Mesenchymal stem cell (in vitro differentiated cells and primary cell): ENCODE measurements at regions not wholly inside any gene's neighbourhood (a gene's known extent, or its start where the extent isn't known, plus 50 kb on each side); places are given as distances from the start of the nearest gene placed in this dataset.

Experiments used
- DNase-seq: peaks from one replicate; pipeline ENCODE4 v3.0.0-alpha.2; 2013
- H2AFZ ChIP-seq: one replicate; pipeline ENCODE4 v1.6.1; 2013; ENCODE audit warnings: low read depth, mild to moderate bottlenecking, control low read depth, inconsistent platforms, low read length, moderate library complexity
- H2AK5ac ChIP-seq: 2 replicates; pipeline ENCODE4 v1.6.1; 2013; ENCODE audit warnings: low read length, moderate library complexity, mild to moderate bottlenecking, inconsistent platforms; ENCODE audit not compliant: severe bottlenecking
- H2BK120ac ChIP-seq: one replicate; pipeline ENCODE4 v1.6.1; 2013; ENCODE audit warnings: low read depth, mild to moderate bottlenecking, inconsistent platforms, low read length, moderate library complexity
- H2BK12ac ChIP-seq, 2 experiments: one replicate each; pipeline ENCODE4 v1.6.1; 2013; ENCODE audit warnings: inconsistent platforms in 2 of 2, low read length in 2 of 2, mild to moderate bottlenecking in 2 of 2, moderate library complexity in 2 of 2, control low read depth in 1 of 2
- H2BK15ac ChIP-seq: one replicate; pipeline ENCODE4 v1.6.1; 2013; ENCODE audit warnings: mild to moderate bottlenecking, low read depth, inconsistent platforms; ENCODE audit not compliant: poor library complexity, severe bottlenecking
- H2BK5ac ChIP-seq: 2 replicates; pipeline ENCODE4 v1.6.1; 2013; ENCODE audit warnings: low read depth, mild to moderate bottlenecking, low read length, control low read depth, inconsistent platforms; ENCODE audit not compliant: poor library complexity, severe bottlenecking
- H3K14ac ChIP-seq, 2 experiments: one replicate each; pipeline ENCODE4 v1.6.1; 2013; ENCODE audit warnings: inconsistent platforms in 2 of 2, low read length in 2 of 2, control low read depth in 1 of 2, mild to moderate bottlenecking in 1 of 2, moderate library complexity in 1 of 2
- H3K18ac ChIP-seq, 2 experiments: one replicate each; pipeline ENCODE4 v1.6.1; 2013; ENCODE audit warnings: inconsistent platforms in 2 of 2, low read length in 2 of 2, control low read depth in 1 of 2, low read depth in 1 of 2, mild to moderate bottlenecking in 1 of 2
- H3K23ac ChIP-seq, 2 experiments: one replicate each; pipeline ENCODE4 v1.6.1; 2013; ENCODE audit warnings: inconsistent platforms in 2 of 2, low read length in 2 of 2, mild to moderate bottlenecking in 2 of 2, moderate library complexity in 2 of 2, control low read depth in 1 of 2
- H3K27ac ChIP-seq: 2 replicates; pipeline ENCODE4 v1.5.1; 2013; ENCODE audit warnings: mild to moderate bottlenecking, moderate library complexity, low read length, control low read depth, inconsistent platforms; ENCODE audit not compliant: poor library complexity, severe bottlenecking
- H3K27me3 ChIP-seq, 2 experiments: 2 replicates each; pipeline versions ENCODE4 v1.6.1 to v1.7.0; 2013; ENCODE audit warnings: low read length in 2 of 2, mild to moderate bottlenecking in 2 of 2, moderate library complexity in 2 of 2, control low read depth in 1 of 2, inconsistent platforms in 1 of 2; ENCODE audit not compliant: control insufficient read depth in 1 of 2, insufficient read depth in 1 of 2
- H3K36me3 ChIP-seq, 2 experiments: 2 replicates each; pipeline versions ENCODE4 v1.6.1 to v1.7.0; 2013; ENCODE audit warnings: low read length in 2 of 2, control low read depth in 1 of 2, inconsistent platforms in 1 of 2, low read depth in 1 of 2, mild to moderate bottlenecking in 1 of 2; ENCODE audit not compliant: insufficient read depth in 2 of 2, control insufficient read depth in 1 of 2
- H3K4ac ChIP-seq, 2 experiments: one replicate each; pipeline ENCODE4 v1.6.1; 2013; ENCODE audit warnings: inconsistent platforms in 2 of 2, low read length in 2 of 2, mild to moderate bottlenecking in 2 of 2, moderate library complexity in 2 of 2, control low read depth in 1 of 2, low read depth in 1 of 2
- H3K4me1 ChIP-seq: 2 replicates; pipeline ENCODE4 v1.6.1; 2013; ENCODE audit warnings: low read depth, low read length, control low read depth; ENCODE audit not compliant: control insufficient read depth, insufficient read depth
- H3K4me2 ChIP-seq: 2 replicates; pipeline ENCODE4 v1.6.1; 2013; ENCODE audit warnings: low read length, mild to moderate bottlenecking, inconsistent platforms; ENCODE audit not compliant: poor library complexity, severe bottlenecking
- H3K4me3 ChIP-seq, 2 experiments: 2 replicates each; pipeline versions ENCODE4 v1.5.1 to v1.7.0; 2013; ENCODE audit warnings: low read length in 2 of 2, mild to moderate bottlenecking in 2 of 2, control low read depth in 1 of 2, low read depth in 1 of 2; ENCODE audit not compliant: insufficient read depth in 1 of 2
- H3K79me1 ChIP-seq: replicated peaks from 2 replicates; pipeline ENCODE4 v1.6.1; 2013; ENCODE audit warnings: mild to moderate bottlenecking, control low read depth, low read length, inconsistent platforms; ENCODE audit not compliant: poor library complexity, severe bottlenecking
- H3K9ac ChIP-seq: 2 replicates; pipeline ENCODE4 v1.7.0; 2013; ENCODE audit warnings: mild to moderate bottlenecking, low read length, moderate library complexity
- H3K9me3 ChIP-seq: 2 replicates; pipeline ENCODE4 v1.7.0; 2013; ENCODE audit warnings: mild to moderate bottlenecking, low read length; ENCODE audit not compliant: control insufficient read depth
- H4K8ac ChIP-seq: one replicate; pipeline ENCODE4 v1.6.1; 2013; ENCODE audit warnings: inconsistent platforms, mild to moderate bottlenecking, low read length, moderate library complexity
- H4K91ac ChIP-seq: one replicate; pipeline ENCODE4 v1.6.1; 2013; ENCODE audit warnings: mild to moderate bottlenecking, low read length, inconsistent platforms
- WGBS: methylation state at CpG from one replicate; pipeline ENCODE4 v1.1.7; 2013; ENCODE audit warnings: mixed read lengths; 5-methylcytosine and 5-hydroxymethylcytosine counted together

GRCh38 chr2:234324116-234324515, 172.8 kb downstream of the ARL4C start:
- Histone ChIP-seq H3K18ac (no peak overlapping the region), H2BK15ac (no peak overlapping the region), H4K8ac (no peak overlapping the region), H2BK5ac (no peak overlapping the region), H3K4me3 (no peak overlapping the region), H3K36me3 (no peaks in the 10 kb centered on the region), H4K91ac (no peak overlapping the region), H3K4ac (no peak overlapping the region), H3K14ac (no peak overlapping the region), H3K9me3 (no peaks in the 10 kb centered on the region), H3K4me1 (peaks cover 2% of the 10 kb centered on the region), H2AFZ (no peak overlapping the region), H3K79me1 (no peaks in the 10 kb centered on the region), H3K27ac (no peak overlapping the region), H3K27me3 (no peaks in the 10 kb centered on the region), H3K23ac (no peak overlapping the region), H2BK12ac (no peak overlapping the region), H2BK120ac (no peak overlapping the region), H2AK5ac (no peak overlapping the region), H3K9ac (no peak overlapping the region), H3K4me2 (no peak overlapping the region)
- no peak for DNase-seq
- 98% methylated on average over 5 of the region's 5 CpGs for WGBS

GRCh38 chr2:234322766-234323465, 174.0 kb downstream of the ARL4C start:
- no peak overlapping the region for H4K8ac ChIP-seq
- no peaks in the 10 kb centered on the region for H3K36me3 ChIP-seq
- no peak overlapping the region for H3K4me2 ChIP-seq
- H4K91ac ChIP-seq: no peak overlapping the region
- H3K23ac ChIP-seq: no peak overlapping the region
- no peak overlapping the region for H2AFZ ChIP-seq
- no peak overlapping the region for H2BK15ac ChIP-seq
- H3K27me3 ChIP-seq: no peaks in the 10 kb centered on the region
- no peak overlapping the region for H3K27ac ChIP-seq
- H3K4ac ChIP-seq: no peak overlapping the region
- no peak overlapping the region for H2BK12ac ChIP-seq
- DNase-seq: no peak
- H2BK120ac ChIP-seq: no peak overlapping the region
- no peak overlapping the region for H3K4me3 ChIP-seq
- H3K18ac ChIP-seq: no peak overlapping the region
- H2AK5ac ChIP-seq: no peak overlapping the region
- no peak overlapping the region for H2BK5ac ChIP-seq
- WGBS: no CpG with 5 or more reads among the region's 2 CpGs
- peaks cover 2% of the 10 kb centered on the region for H3K4me1 ChIP-seq
- H3K14ac ChIP-seq: no peak overlapping the region
- no peak overlapping the region for H3K9ac ChIP-seq
- H3K9me3 ChIP-seq: no peaks in the 10 kb centered on the region
- H3K79me1 ChIP-seq: no peaks in the 10 kb centered on the region

- 91% methylated on average over 3 of the region's 3 CpGs for WGBS
- Histone ChIP-seq H3K4me2 (no peak overlapping the region), H2BK5ac (no peak overlapping the region), H2BK12ac (no peak overlapping the region), H3K4me3 (no peak overlapping the region), H4K8ac (no peak overlapping the region), H3K4me1 (no peaks in the 10 kb centered on the region), H3K79me1 (no peaks in the 10 kb centered on the region), H2AFZ (no peak overlapping the region), H2AK5ac (no peak overlapping the region), H3K14ac (no peak overlapping the region), H3K27me3 (no peaks in the 10 kb centered on the region), H3K9me3 (no peaks in the 10 kb centered on the region), H3K9ac (no peak overlapping the region), H3K27ac (no peak overlapping the region), H4K91ac (no peak overlapping the region), H2BK15ac (no peak overlapping the region), H3K23ac (no peak overlapping the region), H2BK120ac (no peak overlapping the region), H3K18ac (no peak overlapping the region), H3K36me3 (no peaks in the 10 kb centered on the region), H3K4ac (no peak overlapping the region)
- DNase-seq: no peak
Observed at GRCh38 chr2:234320066-234320465, 176.8 kb downstream of the ARL4C start.

GRCh38 chr2:234318361-234318760, 178.5 kb downstream of the ARL4C start:
- Histone ChIP-seq H3K79me1 (no peaks in the 10 kb centered on the region), H3K36me3 (no peaks in the 10 kb centered on the region), H3K4ac (no peak overlapping the region), H2AK5ac (no peak overlapping the region), H2BK120ac (no peak overlapping the region), H3K4me3 (no peak overlapping the region), H3K18ac (no peak overlapping the region), H3K23ac (no peak overlapping the region), H3K4me1 (no peaks in the 10 kb centered on the region), H2BK15ac (no peak overlapping the region), H3K27me3 (no peaks in the 10 kb centered on the region), H4K91ac (no peak overlapping the region), H2BK5ac (no peak overlapping the region), H3K27ac (no peak overlapping the region), H2AFZ (no peak overlapping the region), H3K9me3 (no peaks in the 10 kb centered on the region), H3K4me2 (no peak overlapping the region), H3K9ac (no peak overlapping the region), H2BK12ac (no peak overlapping the region), H3K14ac (no peak overlapping the region), H4K8ac (no peak overlapping the region)
- DNase-seq: no peak
- WGBS: 94% methylated on average over 3 of the region's 3 CpGs
